ENCODE measurements at regions not wholly inside any gene's neighbourhood (a gene's known extent, or its start where the extent isn't known, plus 50 kb on each side); places are given as distances from the start of the nearest gene placed in this dataset.

GRCh38 chr6:66533921-66534404 lies 826.9 kb upstream of the EYS start:
- no peak for TF ChIP-seq CTCF (IDR thresholded peaks at IDR 0.05)
- no peak for TF ChIP-seq RCOR1 (IDR thresholded peaks at IDR 0.05; ENCODE audit: low read depth, low read length)
- TF ChIP-seq POLR2A (IDR thresholded peaks at IDR 0.05; ENCODE audit: low read length): no peak
- no peak for TF ChIP-seq EP300 (IDR thresholded peaks at IDR 0.05)
- TF ChIP-seq RFX5 (IDR thresholded peaks at IDR 0.05): no peak

Data from A549 (cell line).